Choroid plexus epithelial cell (primary cell): ENCODE measurements at regions not wholly inside any gene's neighbourhood (a gene's known extent, or its start where the extent isn't known, plus 50 kb on each side); places are given as distances from the start of the nearest gene placed in this dataset.

Source experiments
- DNase-seq: peaks from one replicate; pipeline ENCODE4 v3.0.0-alpha.2; 2010; ENCODE audit warnings: low read depth
- H3K4me3 ChIP-seq: 2 replicates; pipeline ENCODE4 v1.5.1; 2011; ENCODE audit warnings: low read depth, mild to moderate bottlenecking, control low read depth, low read length, moderate library complexity
- CTCF ChIP-seq: conservative IDR thresholded peaks from 2 replicates; pipeline ENCODE4 v1.5.1; 2011; ENCODE audit warnings: low read depth, mild to moderate bottlenecking, control low read depth, inconsistent platforms, low read length, moderate library complexity

- no peak for TF ChIP-seq CTCF
- no peak for DNase-seq
- no peak overlapping the region for H3K4me3 ChIP-seq
Measured at GRCh38 chr2:190769258-190769657, 111.4 kb upstream of the GLS start.

- no peak for TF ChIP-seq CTCF
- DNase-seq = no peak
- no peak overlapping the region for H3K4me3 ChIP-seq
Measured at GRCh38 chr2:190771726-190772125, 108.9 kb upstream of the GLS start.

GRCh38 chr2:190780594-190780993 is 100.0 kb upstream of the GLS start:
- no peak overlapping the region for H3K4me3 ChIP-seq
- TF ChIP-seq CTCF = no peak
- DNase-seq = no peak

- TF ChIP-seq CTCF = peak; percentile 78
- H3K4me3 ChIP-seq = no peak overlapping the region
- peak; percentile 86 for DNase-seq
Measured at GRCh38 chr2:190781604-190782198, 98.9 kb upstream of the GLS start.

GRCh38 chr2:190782264-190782663 is 98.4 kb upstream of the GLS start:
- TF ChIP-seq CTCF = no peak
- H3K4me3 ChIP-seq = no peak overlapping the region
- DNase-seq = no peak

GRCh38 chr2:190783513-190784263 is 96.9 kb upstream of the GLS start:
- no peak for TF ChIP-seq CTCF
- DNase-seq = no peak
- no peak overlapping the region for H3K4me3 ChIP-seq

- H3K4me3 ChIP-seq = no peak overlapping the region
- no peak for DNase-seq
- no peak for TF ChIP-seq CTCF
Measured at GRCh38 chr2:190785334-190785733, 95.3 kb upstream of the GLS start.
